HUES6 (cell line): ENCODE measurements at regions not wholly inside any gene's neighbourhood (a gene's known extent, or its start where the extent isn't known, plus 50 kb on each side); places are given as distances from the start of the nearest gene placed in this dataset.
"Not testable (repeated sequence)": the region's sequence is repeated elsewhere in the genome, so short reads cannot be mapped to it uniquely, and the experiment has no call there.

ENCODE experiments used
- H3K27ac ChIP-seq: 2 replicates; pipeline ENCODE4 v1.7.0; 2013; ENCODE audit warnings: low read depth, mild to moderate bottlenecking, low read length, inconsistent platforms
- H3K27me3 ChIP-seq: 2 replicates; pipeline ENCODE4 v1.6.1; 2013; ENCODE audit warnings: low read length; ENCODE audit not compliant: control insufficient read depth, insufficient read depth
- H3K36me3 ChIP-seq: 2 replicates; pipeline ENCODE4 v1.6.1; 2013; ENCODE audit warnings: low read length; ENCODE audit not compliant: control insufficient read depth, insufficient read depth
- H3K4me1 ChIP-seq: 2 replicates; pipeline ENCODE4 v1.6.1; 2013; ENCODE audit warnings: low read length; ENCODE audit not compliant: control insufficient read depth, insufficient read depth
- H3K4me3 ChIP-seq: 2 replicates; pipeline ENCODE4 v1.5.1; 2013; ENCODE audit warnings: low read depth, low read length
- H3K9ac ChIP-seq: one replicate; pipeline ENCODE4 v1.6.1; 2013; ENCODE audit warnings: mild to moderate bottlenecking, low read length
- H3K9me3 ChIP-seq: 2 replicates; pipeline ENCODE4 v1.6.1; 2013; ENCODE audit warnings: low read depth, low read length; ENCODE audit not compliant: control insufficient read depth, insufficient read depth

DNA sequence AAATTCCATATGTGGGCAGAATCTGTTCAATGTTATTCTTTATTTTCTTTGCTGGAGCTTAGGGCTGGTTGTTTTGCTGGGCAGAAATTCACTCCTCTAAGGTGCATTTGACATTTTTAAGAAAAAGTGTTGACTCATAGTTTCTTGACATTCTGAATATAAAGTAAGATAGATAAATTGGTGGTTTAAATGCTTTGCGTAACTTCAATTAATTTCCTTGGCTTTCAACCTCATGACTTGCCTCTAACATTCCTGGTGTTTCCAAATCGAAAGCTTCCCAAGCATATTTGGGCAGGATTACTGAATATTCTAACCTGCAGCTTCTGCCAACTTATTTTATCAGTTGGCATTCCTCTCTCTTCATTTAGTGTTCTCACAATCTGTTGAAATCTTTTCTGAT is 718.7 kb upstream of the ADGRB3 start:
- Histone ChIP-seq H3K9ac (no peak overlapping the region), H3K27me3 (no peaks in the 10 kb centered on the region), H3K27ac (no peak overlapping the region), H3K36me3 (no peaks in the 10 kb centered on the region), H3K4me1 (no peaks in the 10 kb centered on the region), H3K9me3 (no peaks in the 10 kb centered on the region), H3K4me3 (no peak overlapping the region)

DNA sequence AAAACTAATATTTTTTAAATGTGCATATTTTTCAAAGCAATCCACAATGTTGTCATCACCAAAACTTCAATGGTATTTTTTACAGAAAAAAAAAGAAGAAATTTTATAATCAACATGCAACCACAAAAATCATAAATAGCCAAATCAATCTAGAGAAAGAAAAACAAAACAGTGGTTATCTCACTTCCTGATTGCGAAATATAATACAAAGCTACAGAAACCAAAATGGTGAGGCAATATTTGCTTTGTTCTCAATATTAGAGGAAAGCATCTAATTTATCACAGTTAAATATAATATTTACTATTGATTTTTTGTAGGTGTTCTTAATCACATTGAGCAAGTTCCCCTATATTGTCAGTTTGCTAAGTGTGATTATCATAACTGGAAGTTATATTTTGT is 720.7 kb upstream of the ADGRB3 start:
- Histone ChIP-seq H3K4me1 (no peaks in the 10 kb centered on the region), H3K27me3 (no peaks in the 10 kb centered on the region), H3K27ac (no peak overlapping the region), H3K9ac (no peak overlapping the region), H3K4me3 (no peak overlapping the region), H3K36me3 (no peaks in the 10 kb centered on the region), H3K9me3 (no peaks in the 10 kb centered on the region)

DNA sequence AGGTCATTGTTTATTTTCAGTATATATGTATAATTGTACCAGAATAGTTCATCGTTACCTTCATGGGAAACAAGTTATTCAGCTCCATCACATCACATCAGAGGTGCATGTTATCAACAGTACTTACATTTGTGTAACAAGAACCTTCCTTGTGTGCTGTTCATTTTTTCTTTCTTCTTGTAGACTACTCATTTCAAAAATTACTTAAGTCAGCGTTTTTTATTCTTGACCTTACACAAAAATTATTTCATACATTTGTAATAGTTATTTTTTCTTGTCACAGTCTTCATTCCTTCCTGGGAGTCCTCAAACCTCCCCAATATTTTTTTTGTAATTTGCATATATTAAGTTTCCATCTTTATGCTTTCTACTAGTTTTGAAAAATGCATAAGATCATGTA is 725.7 kb upstream of the ADGRB3 start:
- no peaks in the 10 kb centered on the region for H3K27me3 ChIP-seq
- no peak overlapping the region for H3K27ac ChIP-seq
- no peaks in the 10 kb centered on the region for H3K36me3 ChIP-seq
- no peak overlapping the region for H3K4me3 ChIP-seq
- no peaks in the 10 kb centered on the region for H3K4me1 ChIP-seq
- H3K9ac ChIP-seq, result no peak overlapping the region
- H3K9me3 ChIP-seq, result peaks cover 4% of the 10 kb centered on the region; the same call in 1 of the 2 replicates

DNA sequence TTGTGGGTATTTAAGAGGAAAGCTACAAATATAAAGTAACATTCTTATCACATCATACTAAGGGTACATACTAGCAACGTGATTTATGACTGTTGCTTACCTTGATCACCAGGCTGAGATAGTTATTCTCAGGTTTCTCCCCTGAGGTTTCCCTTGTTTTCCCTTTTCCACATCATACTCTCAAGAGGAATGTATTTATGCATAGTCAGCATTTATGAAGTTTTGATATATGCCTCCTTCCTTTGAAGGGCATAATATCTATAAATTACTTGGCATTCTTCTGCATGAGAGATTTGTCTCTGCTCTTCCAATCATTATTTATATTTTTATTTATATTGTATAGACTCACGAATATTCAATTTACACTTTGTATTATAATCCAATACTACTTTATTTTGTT is 726.7 kb upstream of the ADGRB3 start:
- Histone ChIP-seq H3K4me3 (no peak overlapping the region), H3K9me3 (peaks cover 4% of the 10 kb centered on the region; the same call in 1 of the 2 replicates), H3K27ac (no peak overlapping the region), H3K4me1 (no peaks in the 10 kb centered on the region), H3K9ac (no peak overlapping the region), H3K27me3 (no peaks in the 10 kb centered on the region), H3K36me3 (no peaks in the 10 kb centered on the region)

- H3K36me3 ChIP-seq, H3K9ac ChIP-seq, H3K4me1 ChIP-seq, H3K27ac ChIP-seq, H3K4me3 ChIP-seq, H3K9me3 ChIP-seq, H3K27me3 ChIP-seq: not testable (repeated sequence)
Measured at GRCh38 chr6:67904735-67905134, 730.3 kb upstream of the ADGRB3 start.

GRCh38 chr6:67898875-67899274 is 736.2 kb upstream of the ADGRB3 start:
- H3K4me1 ChIP-seq, result no peaks in the 10 kb centered on the region
- H3K36me3 ChIP-seq, result no peaks in the 10 kb centered on the region
- 0 out of 2 replicates have a peak, but pooled peaks cover 2% of the 10 kb centered on the region for H3K9me3 ChIP-seq
- no peak overlapping the region for H3K4me3 ChIP-seq
- no peak overlapping the region for H3K9ac ChIP-seq
- H3K27ac ChIP-seq, result no peak overlapping the region
- no peaks in the 10 kb centered on the region for H3K27me3 ChIP-seq

GRCh38 chr6:67897998-67898607 is 737.0 kb upstream of the ADGRB3 start:
- no peak overlapping the region for H3K9ac ChIP-seq
- H3K4me3 ChIP-seq, result no peak overlapping the region
- H3K4me1 ChIP-seq, result no peaks in the 10 kb centered on the region
- no peaks in the 10 kb centered on the region for H3K36me3 ChIP-seq
- H3K27me3 ChIP-seq, result no peaks in the 10 kb centered on the region
- H3K9me3 ChIP-seq, result 0 out of 2 replicates have a peak, but pooled peaks cover 2% of the 10 kb centered on the region
- H3K27ac ChIP-seq, result no peak overlapping the region

DNA sequence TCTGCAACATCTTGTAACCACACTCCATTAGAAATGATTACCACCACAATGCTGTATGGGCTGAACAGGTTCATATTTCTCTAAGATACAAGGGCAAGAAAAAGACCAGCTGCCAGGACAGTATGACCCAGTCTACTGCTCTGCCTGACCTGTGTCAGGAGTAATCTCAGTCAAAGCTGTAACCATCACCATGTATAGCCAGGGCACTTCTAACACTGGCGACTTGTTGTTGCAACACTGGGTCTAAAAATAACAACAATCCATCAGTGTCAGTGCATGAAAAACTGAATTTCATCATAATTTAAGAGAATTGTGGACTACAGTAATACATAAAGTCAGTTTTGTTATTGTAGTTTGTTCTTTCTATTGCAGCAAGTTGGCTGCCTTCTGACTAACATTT is 738.6 kb upstream of the ADGRB3 start:
- Histone ChIP-seq H3K27ac (no peak overlapping the region), H3K27me3 (no peaks in the 10 kb centered on the region), H3K9me3 (0 out of 2 replicates have a peak, but pooled peaks cover 2% of the 10 kb centered on the region), H3K4me3 (no peak overlapping the region), H3K9ac (no peak overlapping the region), H3K36me3 (no peaks in the 10 kb centered on the region), H3K4me1 (no peaks in the 10 kb centered on the region)

DNA sequence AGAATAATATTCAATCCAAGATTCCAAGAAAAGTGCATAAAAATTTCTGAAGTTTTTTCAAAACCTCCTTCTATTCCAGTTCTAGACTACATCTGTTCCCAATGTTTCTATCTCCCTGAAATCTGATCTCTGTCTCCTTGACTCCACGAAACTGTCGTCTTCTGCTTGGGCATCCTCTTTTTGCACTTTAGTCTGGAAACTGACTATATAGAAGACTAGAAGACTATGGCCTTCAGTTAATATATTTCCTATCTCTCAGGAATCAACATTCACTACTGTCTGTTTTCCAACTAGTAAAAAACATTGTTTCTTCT is 745.4 kb upstream of the ADGRB3 start:
- Histone ChIP-seq H3K36me3 (no peaks in the 10 kb centered on the region), H3K9me3 (peaks cover 19% of the 10 kb centered on the region; the same call in 1 of the 2 replicates), H3K9ac (no peak overlapping the region), H3K27me3 (no peaks in the 10 kb centered on the region), H3K4me1 (peaks cover 4% of the 10 kb centered on the region; the same call in 1 of the 2 replicates), H3K4me3 (no peak overlapping the region), H3K27ac (no peak overlapping the region)

DNA sequence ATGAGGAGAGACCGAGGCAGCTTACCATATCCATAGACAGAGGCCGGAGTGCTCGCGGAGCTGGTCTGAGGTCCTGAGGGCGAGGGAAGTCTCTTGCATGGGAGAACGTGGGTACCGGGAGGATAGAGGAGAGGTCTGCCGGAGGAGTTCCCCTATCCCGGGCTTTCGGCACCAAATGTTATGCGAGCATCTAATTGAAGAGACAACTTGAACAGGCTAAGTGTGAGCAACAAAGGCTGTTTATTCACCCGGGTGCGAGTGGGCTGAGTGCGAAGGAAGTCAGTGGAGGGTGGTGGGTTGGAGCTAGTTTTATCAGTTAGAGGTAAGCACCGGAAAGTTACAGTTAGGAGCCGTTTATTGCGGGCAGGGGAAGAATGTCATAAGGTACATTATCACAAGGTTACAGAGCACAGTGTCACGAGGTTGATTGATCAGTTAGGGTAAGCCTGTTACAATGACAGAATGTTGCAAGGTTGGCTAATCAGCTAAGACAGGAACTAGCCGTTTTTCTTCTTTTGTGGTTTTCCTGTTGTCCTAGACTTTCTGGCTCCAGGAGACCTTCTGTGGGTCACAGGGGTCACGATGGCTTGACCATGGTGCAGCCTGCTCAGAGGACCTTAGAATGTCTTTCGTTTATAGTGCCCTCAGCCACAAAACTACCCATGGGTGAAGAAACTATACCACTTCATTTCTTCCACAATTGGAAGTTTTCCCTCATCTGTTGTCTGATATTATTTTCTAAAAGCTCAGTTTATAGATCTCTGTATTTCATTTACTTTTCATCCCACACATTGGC is 746.0 kb upstream of the ADGRB3 start:
- H3K4me3 ChIP-seq, result no peak overlapping the region
- H3K36me3 ChIP-seq, result no peaks in the 10 kb centered on the region
- no peak overlapping the region for H3K27ac ChIP-seq
- H3K4me1 ChIP-seq, result peaks cover 4% of the 10 kb centered on the region; the same call in 1 of the 2 replicates
- no peak overlapping the region for H3K9ac ChIP-seq
- peaks cover 19% of the 10 kb centered on the region; the same call in 1 of the 2 replicates for H3K9me3 ChIP-seq
- no peaks in the 10 kb centered on the region for H3K27me3 ChIP-seq

- no peaks in the 10 kb centered on the region for H3K27me3 ChIP-seq
- H3K4me3 ChIP-seq, result no peak overlapping the region
- H3K36me3 ChIP-seq, result no peaks in the 10 kb centered on the region
- peaks cover 19% of the 10 kb centered on the region; the same call in 1 of the 2 replicates for H3K9me3 ChIP-seq
- peaks cover 4% of the 10 kb centered on the region; the same call in 1 of the 2 replicates for H3K4me1 ChIP-seq
- H3K27ac ChIP-seq, result no peak overlapping the region
- H3K9ac ChIP-seq, result no peak overlapping the region
Measured at GRCh38 chr6:67888546-67888885, 746.6 kb upstream of the ADGRB3 start.
